HG03378 (cell line): ENCODE measurements at regions not wholly inside any gene's neighbourhood (a gene's known extent, or its start where the extent isn't known, plus 50 kb on each side); places are given as distances from the start of the nearest gene placed in this dataset.

Source experiments
- ATAC-seq: cut with Tn5 transposase; IDR thresholded peaks from one replicate; pipeline ENCODE4 v1.9.1; 2021; ENCODE audit warnings: mild to moderate bottlenecking, moderate library complexity; ENCODE audit not compliant: unreplicated experiment

- ATAC-seq: no peak
Measured at GRCh38 chr13:58032676-58033460, 401.3 kb downstream of the PCDH17 start.

GRCh38 chr13:58043971-58044370 lies 412.4 kb downstream of the PCDH17 start:
- no peak for ATAC-seq

GRCh38 chr13:58048670-58049069 lies 417.1 kb downstream of the PCDH17 start:
- ATAC-seq: no peak

GRCh38 chr13:58051396-58051795 lies 419.9 kb downstream of the PCDH17 start:
- no peak for ATAC-seq

GRCh38 chr13:58051807-58052375 lies 420.3 kb downstream of the PCDH17 start:
- no peak for ATAC-seq

GRCh38 chr13:58056426-58056825 lies 424.9 kb downstream of the PCDH17 start:
- no peak for ATAC-seq

GRCh38 chr13:58059624-58060023 lies 428.1 kb downstream of the PCDH17 start:
- no peak for ATAC-seq

- no peak for ATAC-seq
Measured at GRCh38 chr13:58080806-58081205, 449.3 kb downstream of the PCDH17 start.

GRCh38 chr13:58081301-58081820 lies 449.8 kb downstream of the PCDH17 start:
- ATAC-seq: no peak

GRCh38 chr13:58083064-58083463 lies 451.5 kb downstream of the PCDH17 start:
- no peak for ATAC-seq

- no peak for ATAC-seq
Measured at GRCh38 chr13:58085274-58085673, 453.7 kb downstream of the PCDH17 start.

GRCh38 chr13:58085819-58086218 lies 454.3 kb downstream of the PCDH17 start:
- no peak for ATAC-seq

GRCh38 chr13:58087566-58087965 lies 456.0 kb downstream of the PCDH17 start:
- no peak for ATAC-seq

- no peak for ATAC-seq
Measured at GRCh38 chr13:58093394-58093793, 461.9 kb downstream of the PCDH17 start.

GRCh38 chr13:58097831-58098230 lies 466.3 kb downstream of the PCDH17 start:
- no peak for ATAC-seq

GRCh38 chr13:58119351-58119750 lies 487.8 kb downstream of the PCDH17 start:
- no peak for ATAC-seq

GRCh38 chr13:58119804-58120203 lies 488.3 kb downstream of the PCDH17 start:
- ATAC-seq: no peak

- no peak for ATAC-seq
Measured at GRCh38 chr13:58126496-58126895, 495.0 kb downstream of the PCDH17 start.

- ATAC-seq: no peak
Measured at GRCh38 chr13:58134012-58134411, 502.5 kb downstream of the PCDH17 start.

GRCh38 chr13:58134525-58134924 lies 503.0 kb downstream of the PCDH17 start:
- no peak for ATAC-seq

GRCh38 chr13:58142952-58143351 lies 511.4 kb downstream of the PCDH17 start:
- ATAC-seq: no peak

GRCh38 chr13:58144616-58145015 lies 513.1 kb downstream of the PCDH17 start:
- no peak for ATAC-seq
